SU-DHL-6 (cell line): ENCODE measurements at regions not wholly inside any gene's neighbourhood (a gene's known extent, or its start where the extent isn't known, plus 50 kb on each side); places are given as distances from the start of the nearest gene placed in this dataset.

Experiments
- CTCF ChIP-seq: fragments of 200-600 bp; sonication (generic); IDR thresholded peaks from one replicate; pipeline ENCODE4 v1.5.1; 2017; ENCODE audit warnings: antibody characterized with exemption, mild to moderate bottlenecking, low read length, moderate library complexity; ENCODE audit not compliant: insufficient read depth, poor library complexity, severe bottlenecking
- EZH2phosphoT487 ChIP-seq: fragments of 200-600 bp; sonication (generic), shearing (Covaris generic); conservative IDR thresholded peaks from 2 replicates; pipeline ENCODE4 v1.6.1; 2018; ENCODE audit warnings: mild to moderate bottlenecking, antibody characterized with exemption, low read length, moderate library complexity, mixed read lengths

DNA sequence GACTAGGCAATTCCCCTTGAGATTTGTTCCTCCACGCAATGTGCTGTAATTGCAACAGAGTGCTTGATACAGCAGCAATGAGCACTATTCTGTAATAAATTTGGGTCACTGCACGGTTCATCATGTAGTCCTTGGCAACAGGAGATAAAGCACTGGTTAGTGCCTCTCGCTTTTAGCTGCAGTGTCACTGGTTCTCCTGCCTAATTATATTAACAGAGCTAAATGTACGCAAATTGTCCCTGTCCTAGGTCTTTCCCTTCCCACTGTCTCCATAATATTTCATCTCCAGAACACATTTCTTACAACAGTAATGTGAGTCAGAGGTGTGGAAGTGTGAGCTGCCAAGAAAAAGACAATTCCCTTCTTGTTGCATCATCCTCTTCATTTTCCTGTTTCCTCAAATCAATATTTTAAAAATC is 553.1 kb downstream of the ZNF608 start:
- TF ChIP-seq EZH2phosphoT487: no peak
- TF ChIP-seq CTCF: no peak
